GM12801 (cell line): ENCODE measurements at regions not wholly inside any gene's neighbourhood (a gene's known extent, or its start where the extent isn't known, plus 50 kb on each side); places are given as distances from the start of the nearest gene placed in this dataset.

Source experiments
- TF ChIP-seq, protein P1 (sequence below): IDR thresholded peaks from one replicate; pipeline ENCODE4 v1.5.1; 2011; ENCODE audit warnings: control low read depth; ENCODE audit not compliant: insufficient read length; ENCODE audit errors: extremely low read depth

DNA sequence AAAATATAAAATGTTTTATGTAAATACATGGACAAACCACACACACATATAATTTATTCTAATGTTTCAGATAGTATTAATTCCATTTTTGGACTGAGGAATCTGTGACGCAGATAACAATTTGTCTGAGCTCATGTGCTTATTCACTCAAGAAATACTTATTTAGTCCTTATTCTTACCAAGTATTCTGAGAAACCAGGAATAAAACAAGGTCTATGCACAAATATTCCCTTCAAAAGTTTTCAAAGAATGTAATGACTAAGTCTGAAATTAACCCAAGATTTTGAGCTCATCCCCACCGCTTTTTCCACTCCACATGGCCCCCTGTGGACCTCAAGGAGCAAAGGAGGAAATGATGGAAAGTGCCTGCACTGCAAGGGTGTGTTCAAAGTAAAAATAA, 1022.3 kb downstream of the EFNA5 start:
- TF ChIP-seq, protein P1, sequence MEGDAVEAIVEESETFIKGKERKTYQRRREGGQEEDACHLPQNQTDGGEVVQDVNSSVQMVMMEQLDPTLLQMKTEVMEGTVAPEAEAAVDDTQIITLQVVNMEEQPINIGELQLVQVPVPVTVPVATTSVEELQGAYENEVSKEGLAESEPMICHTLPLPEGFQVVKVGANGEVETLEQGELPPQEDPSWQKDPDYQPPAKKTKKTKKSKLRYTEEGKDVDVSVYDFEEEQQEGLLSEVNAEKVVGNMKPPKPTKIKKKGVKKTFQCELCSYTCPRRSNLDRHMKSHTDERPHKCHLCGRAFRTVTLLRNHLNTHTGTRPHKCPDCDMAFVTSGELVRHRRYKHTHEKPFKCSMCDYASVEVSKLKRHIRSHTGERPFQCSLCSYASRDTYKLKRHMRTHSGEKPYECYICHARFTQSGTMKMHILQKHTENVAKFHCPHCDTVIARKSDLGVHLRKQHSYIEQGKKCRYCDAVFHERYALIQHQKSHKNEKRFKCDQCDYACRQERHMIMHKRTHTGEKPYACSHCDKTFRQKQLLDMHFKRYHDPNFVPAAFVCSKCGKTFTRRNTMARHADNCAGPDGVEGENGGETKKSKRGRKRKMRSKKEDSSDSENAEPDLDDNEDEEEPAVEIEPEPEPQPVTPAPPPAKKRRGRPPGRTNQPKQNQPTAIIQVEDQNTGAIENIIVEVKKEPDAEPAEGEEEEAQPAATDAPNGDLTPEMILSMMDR, result no peak

DNA sequence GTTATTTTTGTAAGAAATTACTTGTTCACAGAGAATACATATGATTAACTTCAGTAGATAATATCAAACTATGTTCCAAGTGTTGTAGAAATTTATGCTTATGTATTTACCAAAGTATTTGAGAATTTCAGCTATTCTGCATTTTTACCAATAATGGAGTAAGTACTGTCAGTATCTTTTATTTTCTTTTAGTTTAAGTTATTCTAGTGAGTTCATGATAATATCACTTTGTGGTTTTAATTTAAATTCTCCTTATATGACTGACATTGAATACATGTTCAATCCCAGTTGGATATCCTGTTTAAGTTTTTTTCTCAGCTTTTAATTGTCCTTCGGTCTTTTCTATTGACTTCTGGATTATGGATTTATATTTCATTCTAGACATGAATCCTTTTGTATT, 1024.6 kb downstream of the EFNA5 start:
- TF ChIP-seq, protein P1, result no peak

DNA sequence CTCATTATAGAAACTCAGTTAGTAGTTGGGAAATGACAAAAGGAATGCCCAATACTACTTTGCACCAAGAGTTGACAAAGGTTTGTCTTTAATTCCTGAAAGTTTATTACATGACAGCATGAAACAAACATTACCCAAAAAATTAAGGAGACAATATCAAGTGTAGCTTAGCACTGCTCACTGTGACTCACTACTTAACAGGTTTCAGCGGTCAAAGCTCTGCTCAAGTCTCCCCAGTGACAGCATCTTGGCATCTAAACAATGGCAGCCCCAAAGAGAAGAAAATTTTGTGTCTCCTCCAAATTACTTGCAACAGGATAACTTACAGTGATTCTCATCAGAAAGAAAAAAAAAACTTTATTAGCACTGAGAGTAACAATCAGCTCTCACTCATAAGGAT, 1030.2 kb downstream of the EFNA5 start:
- TF ChIP-seq, protein P1, result no peak

DNA sequence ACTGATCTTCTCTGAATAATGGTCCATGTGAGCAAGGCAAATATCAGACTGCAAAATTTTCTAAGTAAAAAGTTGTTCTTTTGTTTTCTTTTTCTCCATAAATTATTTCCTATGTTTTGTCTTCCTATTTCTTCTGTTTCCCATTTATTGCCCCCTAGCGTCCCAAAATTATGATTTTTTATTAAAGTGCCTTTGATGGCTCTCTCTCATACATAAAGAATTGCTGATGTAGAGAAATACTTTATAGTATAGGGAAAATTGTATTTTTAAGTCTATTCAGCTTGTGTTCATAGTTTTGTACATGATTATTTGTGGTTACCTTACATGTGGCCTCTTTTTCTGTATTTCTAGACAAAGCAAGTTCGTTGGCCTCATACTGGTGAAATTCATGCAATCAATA, 1031.2 kb downstream of the EFNA5 start:
- TF ChIP-seq, protein P1, result no peak

DNA sequence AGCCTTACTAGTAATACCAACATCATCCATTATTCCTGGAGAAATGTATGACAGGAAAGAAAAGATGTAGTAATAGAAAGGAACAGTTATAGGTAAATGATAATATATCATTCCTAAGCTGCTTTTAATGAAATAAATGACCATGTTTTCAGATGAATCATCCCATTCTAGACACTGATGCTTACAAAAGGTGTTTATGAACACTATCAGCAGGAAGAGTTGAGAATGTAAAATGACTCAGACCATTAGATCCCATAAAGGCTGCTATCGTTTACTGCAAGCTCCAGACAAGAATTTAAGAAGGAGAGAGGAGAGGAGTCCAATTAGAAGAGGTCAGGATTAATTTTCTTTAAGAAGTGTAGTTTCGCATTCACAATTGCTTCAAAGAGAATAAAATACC, 1033.5 kb downstream of the EFNA5 start:
- TF ChIP-seq, protein P1, result no peak

DNA sequence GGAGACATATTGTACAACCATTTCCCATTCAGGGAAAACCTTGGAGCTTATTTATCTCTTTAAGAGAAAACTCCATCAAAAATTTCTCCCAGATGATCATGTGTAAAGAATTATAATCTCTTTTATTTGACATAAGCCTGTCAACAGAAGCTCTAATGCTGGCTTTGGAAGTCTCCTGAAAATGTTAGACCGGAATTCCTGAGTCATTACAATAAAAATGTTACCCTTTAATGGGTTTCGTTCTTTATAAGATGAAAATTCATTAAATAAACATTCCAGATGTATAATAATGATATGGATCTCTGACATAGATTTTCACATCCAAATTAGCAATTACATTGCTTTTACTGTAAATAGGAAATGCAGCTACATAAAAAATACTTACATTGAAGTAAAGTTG, 1036.4 kb downstream of the EFNA5 start:
- TF ChIP-seq, protein P1, result no peak

DNA sequence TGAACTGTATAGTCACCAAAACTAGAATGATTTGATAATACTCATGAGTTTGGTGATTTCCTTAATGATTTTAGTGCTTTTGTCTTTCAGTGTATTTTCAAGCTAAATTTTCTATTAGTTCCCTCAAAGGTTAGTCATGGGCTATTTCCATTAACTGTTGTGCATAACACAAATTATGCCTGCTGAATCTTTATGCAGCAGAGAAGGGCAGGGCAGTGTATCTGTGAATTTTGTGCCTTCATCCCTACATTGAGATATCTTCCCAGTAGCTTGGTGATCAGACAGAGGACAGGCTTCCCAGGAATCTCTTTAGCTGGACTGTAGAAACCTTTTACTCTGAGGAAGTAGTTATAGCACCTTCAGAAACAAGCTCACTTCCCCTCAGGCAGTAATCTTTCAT, 1036.9 kb downstream of the EFNA5 start:
- TF ChIP-seq, protein P1, result no peak

DNA sequence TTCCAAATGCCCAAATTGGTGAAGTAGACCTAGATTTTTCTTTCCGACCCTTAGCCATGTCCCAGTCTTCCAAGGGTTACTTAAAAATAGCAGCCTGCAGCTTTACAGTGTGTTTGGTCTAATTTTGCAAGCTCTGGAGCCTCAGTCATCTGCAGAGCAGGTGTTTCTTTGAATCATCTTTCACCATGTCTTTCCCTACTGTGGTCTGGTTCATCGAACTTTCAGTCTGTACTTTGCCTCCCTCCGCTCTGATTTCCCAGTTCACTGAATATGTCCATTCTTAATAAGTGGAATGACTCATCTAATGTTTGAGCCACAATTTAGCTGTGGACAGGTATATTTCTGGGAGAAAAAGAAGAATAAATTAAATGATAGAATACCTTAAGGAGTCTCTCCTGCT, 1060.7 kb downstream of the EFNA5 start:
- TF ChIP-seq, protein P1, result no peak
